Nucleus accumbens (tissue), 56 donors: ENCODE measurements at regions not wholly inside any gene's neighbourhood (a gene's known extent, or its start where the extent isn't known, plus 50 kb on each side); places are given as distances from the start of the nearest gene placed in this dataset.

Source experiments
- DNase-seq, 56 donors: peaks; one replicate each; lab custom pipeline; 2025; lab: John Stamatoyannopoulos, UW

DNA sequence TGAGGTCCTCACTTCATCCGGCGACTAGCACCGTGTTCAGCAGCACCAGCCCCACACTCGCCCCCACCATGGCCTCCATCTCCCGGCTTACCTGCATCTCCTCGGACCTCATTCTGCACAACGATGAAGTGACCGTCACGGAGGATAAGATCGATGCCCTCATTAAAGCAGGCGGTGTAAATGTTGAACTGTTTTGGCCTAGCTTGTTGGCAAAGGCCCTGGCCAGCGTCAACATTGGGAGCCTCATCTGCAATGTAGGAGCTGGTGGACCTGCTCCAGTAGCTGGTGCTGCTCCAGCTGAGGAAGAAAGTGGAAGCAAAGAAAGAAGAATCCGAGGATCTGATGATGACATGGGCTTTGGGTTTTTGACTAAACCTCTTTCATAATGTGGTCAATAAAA lies 70.5 kb upstream of the MYCN start:
- no peak for DNase-seq

DNA sequence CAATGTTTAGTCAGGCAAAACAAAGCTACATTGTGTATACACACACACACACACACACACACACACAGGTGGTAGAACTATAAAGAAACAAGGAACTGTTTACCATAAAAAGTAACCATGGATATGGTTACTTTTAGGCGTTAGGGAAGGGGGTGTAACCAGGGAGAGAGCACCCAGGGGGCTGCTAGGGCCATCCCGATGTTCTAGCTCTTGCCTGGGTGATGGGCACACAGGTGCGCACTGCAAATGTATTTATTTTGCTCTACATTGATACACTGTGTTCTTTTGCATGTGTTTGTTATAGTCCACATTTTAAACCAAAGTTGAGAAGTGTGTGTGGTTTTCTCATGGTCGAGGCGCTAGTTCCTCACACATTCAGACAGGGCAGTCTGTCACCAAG lies 69.8 kb upstream of the MYCN start:
- DNase-seq: no peak

DNA sequence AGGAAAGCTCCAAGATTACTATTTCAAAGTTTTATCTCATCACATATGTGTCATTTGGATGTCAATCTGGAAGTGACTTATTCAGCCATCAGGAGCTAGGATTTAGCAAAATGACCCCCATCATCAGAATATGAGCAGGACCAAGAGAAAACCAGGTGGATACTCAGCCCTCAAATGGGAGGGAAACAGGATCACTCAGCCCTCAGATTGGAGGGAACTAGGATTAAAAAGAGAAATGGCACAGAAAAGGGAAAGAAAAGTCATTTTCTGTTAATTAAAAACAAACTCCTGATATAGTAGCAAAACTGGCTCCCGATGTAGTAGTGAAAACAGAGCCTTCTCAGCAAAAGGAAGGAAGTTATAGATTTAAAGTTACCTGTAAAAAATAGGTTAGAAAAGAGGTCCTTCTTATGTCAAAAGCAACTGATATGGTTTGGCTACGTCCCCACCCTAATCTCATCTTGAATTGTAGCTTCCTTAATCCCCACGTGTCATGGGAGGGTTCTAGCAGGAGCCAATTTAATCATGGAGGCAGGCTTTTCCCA lies 69.0 kb upstream of the MYCN start:
- DNase-seq: no peak

DNA sequence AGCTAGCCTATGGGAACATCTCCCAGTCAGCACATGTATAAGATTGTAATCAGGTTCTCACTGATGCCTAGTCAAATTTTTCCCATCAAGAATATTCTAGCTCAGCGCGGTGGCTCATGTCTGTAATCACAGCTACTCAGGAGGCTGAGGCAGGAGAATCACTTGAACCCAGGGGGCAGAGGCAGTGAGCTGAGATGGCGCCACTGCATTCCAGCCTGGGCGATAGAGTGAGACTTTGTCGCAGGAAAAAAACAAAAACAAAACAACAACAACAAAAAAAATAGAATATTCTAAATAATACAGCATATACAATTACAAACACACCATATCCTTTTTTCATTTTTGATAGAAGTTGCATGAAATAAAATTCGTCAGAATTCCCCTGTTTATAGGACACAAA lies 67.5 kb upstream of the MYCN start:
- no peak for DNase-seq

DNA sequence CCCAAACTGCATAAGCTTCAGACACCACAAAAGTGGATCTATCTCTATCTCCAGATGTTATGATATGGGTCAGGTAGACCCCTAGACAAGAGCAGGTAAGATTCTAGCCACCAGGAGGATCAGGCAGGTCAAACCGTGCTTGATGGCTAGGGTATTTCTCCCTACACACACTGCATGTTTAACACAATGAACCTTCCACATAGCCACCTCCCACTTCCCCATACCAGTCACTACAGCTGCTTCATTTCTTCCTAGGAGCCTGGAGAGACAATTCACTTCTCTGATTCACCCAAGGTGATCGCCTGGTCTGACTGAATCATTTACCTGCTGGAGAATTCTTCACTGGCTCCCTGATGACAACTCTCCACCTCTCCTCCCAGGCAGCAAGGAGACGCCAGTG lies 66.0 kb upstream of the MYCN start:
- no peak for DNase-seq

DNA sequence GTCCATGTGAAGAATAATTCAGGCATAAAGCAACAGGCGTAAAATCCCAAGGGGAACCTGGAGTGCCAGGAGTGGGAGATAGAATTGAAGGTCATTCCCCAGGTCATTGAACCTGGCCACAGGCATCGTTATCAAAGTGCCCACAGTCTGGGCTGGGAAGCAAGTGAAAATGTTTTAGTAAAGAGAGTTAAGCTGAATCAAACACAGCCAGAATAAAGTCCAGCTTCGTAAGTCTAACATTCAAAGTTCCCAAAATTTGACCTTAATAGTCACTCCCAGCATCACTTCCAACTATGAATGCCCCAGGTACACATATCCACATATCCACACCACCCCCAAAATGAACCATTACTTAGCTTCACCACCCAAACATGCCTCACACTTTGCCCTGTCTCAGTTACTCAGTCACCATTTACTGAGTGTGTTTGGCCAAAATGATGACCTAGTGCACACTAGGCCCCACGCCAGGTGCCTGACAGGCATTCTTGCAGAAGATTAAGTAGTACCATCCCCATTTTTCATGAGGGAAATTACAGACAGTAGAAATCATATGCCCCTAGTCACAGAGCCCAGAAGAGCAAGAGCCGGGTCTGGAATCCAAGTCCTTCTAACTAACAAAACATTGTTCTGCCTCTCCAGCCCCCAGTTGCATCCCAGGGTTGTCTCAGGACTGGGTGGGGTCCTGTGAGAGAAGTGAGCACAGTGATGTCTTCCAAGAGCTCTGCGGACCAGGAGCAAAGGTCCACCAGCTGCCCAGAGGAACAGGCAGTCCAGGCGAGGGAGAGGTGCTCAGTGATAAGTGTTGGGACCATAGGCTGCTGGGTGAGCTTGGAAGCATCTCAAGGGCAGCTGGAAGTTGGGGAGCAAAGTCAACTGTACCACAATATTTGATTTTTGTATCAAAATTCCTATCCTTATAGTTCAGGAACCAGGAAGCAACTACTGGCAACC lies 65.2 kb upstream of the MYCN start:
- no peak for DNase-seq

DNA sequence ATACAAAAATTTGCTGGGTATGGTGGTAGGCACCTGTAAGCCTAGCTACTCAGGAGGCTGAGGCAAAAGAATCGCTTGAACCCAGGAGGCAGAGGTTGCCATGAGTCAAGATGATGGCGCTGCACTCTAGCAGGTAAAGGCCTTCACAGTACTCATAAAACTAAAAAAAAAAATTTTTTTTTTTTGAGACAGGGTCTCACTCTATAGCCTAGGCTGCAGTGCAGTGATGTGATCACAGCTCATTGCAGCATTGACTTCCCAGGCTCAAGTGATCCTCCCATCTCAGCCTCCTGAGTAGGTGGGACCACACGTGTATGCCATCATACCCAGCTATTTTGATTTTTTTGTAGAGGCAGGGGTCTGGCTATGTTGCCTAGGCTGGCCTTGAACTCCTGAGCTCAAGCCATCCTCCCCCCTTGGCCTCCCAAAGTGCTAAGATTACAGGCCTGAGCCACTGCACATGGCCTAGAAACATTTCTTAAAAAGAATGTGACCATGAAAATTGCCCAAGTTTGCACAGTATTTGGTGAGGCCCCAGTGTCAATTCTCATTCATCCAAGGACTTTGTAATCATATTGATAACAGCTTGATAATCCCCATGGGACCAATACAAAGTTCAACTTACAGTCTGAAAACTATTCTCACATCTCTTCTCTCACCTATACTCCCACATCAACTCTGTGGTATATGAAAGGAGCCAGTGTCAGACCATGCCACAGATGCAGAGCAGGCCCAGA lies 64.2 kb upstream of the MYCN start:
- no peak for DNase-seq

DNA sequence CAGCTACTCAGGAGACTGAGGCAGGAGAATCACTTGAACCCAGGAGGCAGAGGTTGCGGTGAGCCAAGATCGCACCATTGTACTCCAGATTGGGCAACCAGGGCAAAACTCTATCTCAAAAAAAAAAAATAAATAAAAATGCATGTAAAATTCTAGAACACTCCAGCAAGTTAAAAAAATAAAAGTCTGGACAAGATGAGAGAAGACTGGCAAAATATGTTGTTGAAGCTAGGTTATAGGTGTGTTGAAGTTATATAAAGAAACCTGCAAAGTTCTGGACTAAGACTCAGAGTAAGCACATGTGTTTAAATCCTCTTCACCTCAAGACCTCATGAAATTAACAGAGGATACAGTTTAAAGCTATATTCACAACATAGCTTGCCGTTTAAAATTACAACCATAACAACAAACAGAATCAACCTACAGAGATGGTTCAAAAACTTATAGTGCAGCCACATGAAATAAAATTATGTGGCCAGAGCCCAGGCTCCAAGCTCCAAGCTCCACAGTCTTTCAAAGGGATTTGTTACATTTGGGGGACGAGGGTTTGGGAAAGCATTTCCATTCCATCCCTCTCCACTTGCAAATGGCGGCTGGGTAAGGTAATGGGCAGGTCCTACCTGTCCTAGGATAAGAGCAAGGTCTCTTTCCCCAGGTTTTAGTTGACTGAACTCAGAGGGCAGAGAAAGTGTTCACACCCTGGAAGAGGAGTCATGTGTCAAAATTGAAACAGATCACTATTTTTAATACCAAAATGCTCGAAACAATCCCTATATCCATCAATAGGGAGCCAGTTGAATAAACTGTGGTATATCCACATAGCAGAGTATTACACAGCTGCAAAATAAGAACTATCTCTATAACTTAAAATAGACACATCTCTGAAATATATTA lies 59.9 kb upstream of the MYCN start:
- no peak for DNase-seq

DNA sequence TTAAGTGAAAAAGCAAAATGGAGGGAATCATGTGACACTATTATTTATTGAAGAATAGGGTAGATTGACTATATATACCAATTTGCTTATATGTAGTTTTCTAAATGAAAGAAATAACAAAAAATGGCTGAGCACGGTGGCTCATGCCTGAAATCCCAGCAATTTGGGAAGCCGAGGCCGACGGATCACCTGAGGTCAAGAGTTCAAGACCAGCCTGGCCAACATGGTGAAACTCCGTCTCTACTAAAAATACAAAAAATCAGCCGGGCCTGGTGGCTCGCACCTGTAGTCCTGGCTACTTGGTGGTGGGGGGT lies 59.3 kb upstream of the MYCN start:
- DNase-seq: no peak

DNA sequence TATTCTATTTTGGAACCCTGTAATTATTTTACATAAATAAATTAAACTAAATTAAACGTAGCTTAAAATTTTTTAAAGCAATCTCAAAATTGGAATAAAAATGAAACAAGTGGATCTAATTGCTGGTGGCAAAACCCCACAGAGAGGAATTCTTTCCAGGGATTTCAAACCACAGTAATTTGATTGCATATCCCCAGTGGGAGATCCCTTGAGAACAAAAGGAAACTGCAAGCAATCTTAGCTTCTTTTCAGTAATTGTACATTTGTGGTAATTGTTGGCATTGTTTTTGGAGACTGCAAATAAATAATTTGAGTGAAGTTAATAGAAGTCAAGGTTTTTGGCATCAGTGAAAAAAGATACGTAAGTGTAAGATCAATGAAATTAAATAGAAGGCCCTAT lies 58.7 kb upstream of the MYCN start:
- DNase-seq: no peak

DNA sequence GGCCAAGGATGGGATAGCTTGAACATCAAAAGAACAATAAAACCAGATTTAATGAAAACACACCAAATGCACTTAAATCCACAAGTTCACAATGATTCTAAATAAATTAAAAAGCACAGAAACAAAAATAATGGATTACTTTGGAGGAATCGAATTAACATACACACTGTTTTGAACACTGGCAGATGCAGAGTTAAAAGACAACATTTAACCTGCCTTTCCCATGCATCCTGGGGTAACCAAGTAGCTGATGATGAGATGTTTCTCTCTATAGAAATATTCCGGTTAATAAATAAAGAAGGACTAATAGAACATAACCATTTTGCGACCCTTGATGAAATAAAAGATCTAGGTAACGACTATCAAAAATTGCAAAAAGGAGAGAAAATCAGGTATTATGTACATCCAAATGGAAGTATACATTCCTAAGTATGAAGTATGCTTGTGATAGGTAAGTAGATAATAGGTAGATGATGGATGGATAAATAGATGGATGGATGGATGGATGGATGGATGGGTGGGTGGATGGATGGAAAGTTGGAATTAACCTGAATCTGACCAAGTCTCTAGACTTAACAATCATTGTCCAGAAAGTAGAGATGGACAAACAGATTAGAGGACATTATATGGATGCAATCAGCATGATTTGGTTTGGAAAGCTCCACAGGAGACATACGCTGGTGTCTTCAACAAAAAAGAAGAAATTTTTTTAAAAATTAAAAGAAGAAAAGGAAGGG lies 57.4 kb upstream of the MYCN start:
- DNase-seq: no peak

DNA sequence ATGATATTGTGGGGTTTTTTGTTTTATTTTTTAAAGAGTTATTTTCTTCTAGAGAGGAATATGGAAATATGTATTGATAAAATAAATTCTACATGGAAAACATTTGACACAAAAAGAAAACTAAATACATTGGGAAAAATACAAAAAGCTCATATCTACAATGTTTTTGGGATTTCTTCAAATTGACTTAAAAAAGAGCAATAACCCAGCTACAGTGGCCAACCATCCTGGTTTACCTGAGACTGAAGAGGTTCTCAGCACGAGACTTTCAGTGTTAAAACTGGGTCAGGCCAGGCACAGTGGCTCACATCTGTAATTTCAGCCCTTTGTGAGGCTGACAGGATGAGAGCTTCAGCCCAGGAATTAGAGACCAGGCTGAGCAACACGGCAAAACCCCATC lies 56.7 kb upstream of the MYCN start:
- DNase-seq: no peak

DNA sequence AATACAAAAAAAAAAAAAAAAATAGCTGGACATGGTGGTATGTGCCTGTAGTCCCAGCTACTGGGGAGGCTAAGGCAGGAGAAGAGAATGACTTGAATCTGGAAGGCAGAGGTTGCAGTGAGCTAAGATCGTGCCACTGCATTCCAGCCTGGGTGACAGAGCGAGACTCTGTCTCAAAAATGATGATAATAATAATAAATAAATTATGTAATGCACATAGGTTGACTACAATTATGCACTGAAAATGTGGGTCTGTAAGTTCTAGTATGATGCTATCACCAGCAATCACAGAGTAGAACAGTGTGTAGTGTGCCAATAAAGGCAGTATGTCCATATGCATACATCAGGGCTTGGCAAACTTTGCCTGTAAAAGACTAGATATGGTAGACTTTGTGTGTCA lies 55.6 kb upstream of the MYCN start:
- no peak for DNase-seq

DNA sequence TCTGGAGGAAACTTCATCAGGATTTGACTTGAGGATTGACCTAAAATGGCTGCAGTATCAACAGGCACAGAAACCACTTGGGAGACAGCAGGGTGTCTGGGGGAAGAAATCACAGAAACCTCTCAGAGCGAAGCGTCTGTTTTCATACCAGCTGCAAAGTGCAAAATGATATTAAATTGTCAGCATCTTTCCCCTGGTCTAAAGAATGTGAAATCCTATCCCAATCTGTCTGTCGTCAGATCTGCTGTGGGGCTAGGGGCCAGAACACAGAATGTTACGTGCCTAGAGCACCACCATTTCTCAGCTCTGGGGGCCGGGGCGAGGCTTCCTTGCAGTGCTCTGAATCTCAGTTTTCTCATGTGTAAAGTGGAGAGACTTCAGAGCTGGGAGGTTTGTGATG lies 54.1 kb upstream of the MYCN start:
- no peak for DNase-seq

DNA sequence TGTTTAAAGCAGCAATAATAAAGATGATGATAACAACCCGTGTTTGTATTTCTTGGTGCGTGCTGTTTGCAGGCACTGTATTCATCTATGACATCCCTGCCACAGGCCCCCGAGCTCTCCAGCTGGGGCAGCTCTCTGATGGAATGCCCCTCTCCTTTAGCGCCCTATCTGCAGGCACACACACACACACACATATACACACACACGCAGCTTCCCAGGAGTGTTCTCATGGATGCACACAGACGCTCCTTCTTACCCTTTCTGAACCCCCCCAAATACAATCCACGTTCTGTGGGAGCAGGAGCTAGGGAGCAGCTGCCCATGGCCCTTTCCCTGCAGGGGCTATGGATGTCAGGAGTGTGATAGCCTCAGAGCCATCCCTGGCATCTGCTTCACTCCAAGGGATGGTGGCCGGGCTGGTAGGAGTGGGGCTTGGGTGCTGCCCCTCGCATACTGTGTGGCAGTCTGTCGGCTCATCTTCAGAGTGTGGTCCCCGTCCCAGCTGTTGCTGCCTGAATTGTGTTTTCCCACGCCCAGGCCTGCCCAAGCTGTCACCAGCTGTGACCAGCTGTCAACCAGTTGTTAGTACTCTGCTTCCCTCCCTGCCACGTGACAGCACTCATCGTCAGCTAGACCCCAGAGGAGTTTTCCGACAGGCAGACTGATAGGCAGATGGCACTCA lies 50.8 kb upstream of the MYCN start:
- DNase-seq: no peak

DNA sequence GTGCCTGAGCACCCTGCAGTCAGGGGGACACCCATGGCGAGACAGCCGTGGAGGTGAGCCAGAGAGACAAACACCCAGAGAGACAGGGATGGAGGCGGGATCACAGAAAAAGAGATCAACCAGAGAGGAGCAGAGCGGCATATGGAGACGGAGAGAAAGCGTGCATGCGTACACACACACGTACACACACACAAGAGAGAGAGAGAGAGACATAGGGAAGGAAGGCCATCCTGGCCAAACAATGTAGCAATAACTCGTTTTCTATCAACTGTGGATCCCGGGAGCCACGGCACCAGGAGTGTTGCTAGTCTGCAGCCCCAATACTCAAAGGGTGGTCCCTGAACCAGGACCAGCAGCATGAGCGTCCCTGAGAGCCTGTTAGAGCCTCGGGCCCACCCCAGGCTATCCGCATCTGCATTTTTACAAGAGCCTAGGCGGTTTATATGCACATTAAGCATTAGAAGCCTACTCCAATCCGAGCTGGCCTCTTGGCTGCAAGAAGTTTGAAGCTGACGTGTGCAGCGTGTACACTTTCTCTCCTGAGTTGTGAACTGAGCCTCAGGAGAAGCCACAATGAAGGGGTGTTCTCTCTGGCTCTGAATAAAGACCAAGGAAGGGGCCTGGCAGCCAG lies 50.1 kb upstream of the MYCN start:
- no peak for DNase-seq
